Lung (tissue), 11 donors: ENCODE measurements at regions not wholly inside any gene's neighbourhood (a gene's known extent, or its start where the extent isn't known, plus 50 kb on each side); places are given as distances from the start of the nearest gene placed in this dataset.

Experiments
- ATAC-seq: fragments of 200-7000 bp; cut with Tn5 transposase; one replicate; pipeline ENCODE4 v1.9.1; 2020; ENCODE audit warnings: moderate number of reproducible peaks; ENCODE audit not compliant: insufficient read depth, low FRiP score
- DNase-seq, 3 donors: peaks; one replicate each; pipeline ENCODE4 v3.0.0-alpha.2; 2013 to 2017
- H3K27ac ChIP-seq, 2 donors: one replicate each; pipeline ENCODE4 v1.5.1; 2013; ENCODE audit warnings: mild to moderate bottlenecking in 2 of 2, moderate library complexity in 2 of 2, control low read depth in 1 of 2, inconsistent platforms in 1 of 2, low read depth in 1 of 2, low read length in 1 of 2
- H3K27me3 ChIP-seq, 3 donors: one replicate each; pipeline ENCODE4 v1.5.1; 2013; ENCODE audit warnings: low read length in 2 of 3; ENCODE audit not compliant: control insufficient read depth in 3 of 3, insufficient read depth in 3 of 3
- H3K36me3 ChIP-seq, 4 donors: one replicate each; pipeline ENCODE4 v1.5.1; 2013; ENCODE audit warnings: low read length in 4 of 4, mild to moderate bottlenecking in 1 of 4, moderate library complexity in 1 of 4; ENCODE audit not compliant: control insufficient read depth in 4 of 4, insufficient read depth in 4 of 4
- H3K4me1 ChIP-seq, 5 donors: one replicate each; pipeline ENCODE4 v1.5.1; 2013; ENCODE audit warnings: low read length in 5 of 5, mild to moderate bottlenecking in 2 of 5, moderate library complexity in 1 of 5; ENCODE audit not compliant: control insufficient read depth in 5 of 5, insufficient read depth in 5 of 5
- H3K4me3 ChIP-seq: one replicate; pipeline ENCODE4 v1.5.1; 2013; ENCODE audit warnings: mild to moderate bottlenecking, control low read depth, moderate library complexity
- H3K9ac ChIP-seq, 2 donors: one replicate each; pipeline ENCODE4 v1.5.1; 2013; ENCODE audit warnings: low read length in 2 of 2, control low read depth in 1 of 2; ENCODE audit not compliant: insufficient read depth in 1 of 2
- H3K9me3 ChIP-seq, 4 donors: one replicate each; pipeline ENCODE4 v1.5.1; 2013; ENCODE audit warnings: low read length in 3 of 4, mild to moderate bottlenecking in 1 of 4, moderate library complexity in 1 of 4; ENCODE audit not compliant: control insufficient read depth in 4 of 4, insufficient read depth in 3 of 4
- CTCF ChIP-seq: IDR thresholded peaks from 2 replicates; pipeline ENCODE4 v1.5.1; 2012; ENCODE audit warnings: mild to moderate bottlenecking; ENCODE audit errors: control extremely low read depth, extremely low read depth
- WGBS, 2 donors: extraction: QIAGEN DNeasy Blood & Tissue Kit; methylation state at CpG; one replicate each; pipeline ENCODE4 v1.1.7; 2013; 5-methylcytosine and 5-hydroxymethylcytosine counted together
- donor health status: control.
- donor health status: control.
- donor health status: Bipolar disorder and iron deficiency.
- donor health status: healthy.
- donor health status: DM: yes; HTN: yes; CAD: no.

DNA sequence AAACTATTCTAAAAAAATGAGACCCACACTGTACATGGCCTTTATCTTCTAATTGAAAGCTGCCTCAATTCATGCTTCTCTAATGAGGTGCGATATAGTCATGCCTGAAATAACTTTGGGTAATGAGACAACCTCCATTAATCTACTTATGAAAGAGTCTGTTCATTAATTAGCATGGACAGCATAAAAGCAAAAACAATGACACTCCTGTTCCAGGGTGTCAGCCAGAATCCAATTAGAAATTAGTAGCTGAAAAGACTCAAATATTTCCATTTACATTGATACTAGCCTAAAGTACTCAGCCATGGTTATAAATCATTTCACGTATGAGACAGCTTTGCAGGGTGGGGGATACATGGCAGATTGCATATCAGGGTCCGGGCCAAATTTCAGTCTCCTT is 288.7 kb downstream of the AKAIN1 start:
- no peaks in the 10 kb centered on the region for H3K27me3 ChIP-seq
- WGBS, 2 donors, result 75 to 77% methylated on average over 3 of the region's 3 CpGs
- no peak overlapping the region for H3K27ac ChIP-seq
- TF ChIP-seq CTCF, result no peak
- DNase-seq, result no peak
- no peak for ATAC-seq
- H3K9me3 ChIP-seq, result peaks cover 0 to 3% (median 0%) of the 10 kb centered on the region in 4 donors
- H3K4me3 ChIP-seq, result no peak overlapping the region
- H3K36me3 ChIP-seq, result no peaks in the 10 kb centered on the region
- no peaks in the 10 kb centered on the region for H3K4me1 ChIP-seq
- H3K9ac ChIP-seq, result no peak overlapping the region

DNA sequence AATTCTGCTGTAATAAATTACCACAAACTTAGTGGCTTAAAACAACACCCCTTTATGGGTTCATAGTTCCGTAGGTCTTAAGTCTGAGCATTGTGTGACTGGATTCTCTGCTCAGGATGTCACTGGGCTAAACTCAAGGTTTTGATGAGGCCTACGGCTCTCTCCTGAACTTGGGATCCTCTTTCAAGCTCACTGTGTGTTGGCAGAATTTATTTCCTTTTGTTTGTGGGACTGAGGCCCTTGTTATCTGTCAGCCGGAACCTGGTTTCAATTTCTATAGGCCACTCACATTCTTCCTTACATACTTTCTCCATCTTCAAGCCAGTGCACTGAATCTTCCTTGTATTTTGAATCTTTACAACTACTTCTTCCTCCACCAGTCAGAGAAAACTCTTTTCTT is 290.2 kb downstream of the AKAIN1 start:
- H3K36me3 ChIP-seq, result no peaks in the 10 kb centered on the region
- no peak overlapping the region for H3K27ac ChIP-seq
- H3K9ac ChIP-seq, result no peak overlapping the region
- WGBS, 2 donors, result 78% methylated on average over 3 of the region's 3 CpGs
- TF ChIP-seq CTCF, result no peak
- no peaks in the 10 kb centered on the region for H3K4me1 ChIP-seq
- ATAC-seq, result no peak
- H3K27me3 ChIP-seq, result no peaks in the 10 kb centered on the region
- no peak overlapping the region for H3K4me3 ChIP-seq
- peaks cover 0 to 3% (median 0%) of the 10 kb centered on the region in 4 donors for H3K9me3 ChIP-seq
- no peak for DNase-seq

GRCh38 chr18:4888251-4889040 is 308.6 kb downstream of the AKAIN1 start:
- Histone ChIP-seq H3K4me3 (no peak overlapping the region), H3K9ac (no peak overlapping the region), H3K36me3 (no peaks in the 10 kb centered on the region), H3K27me3 (no peaks in the 10 kb centered on the region), H3K4me1 (no peaks in the 10 kb centered on the region), H3K27ac (no peak overlapping the region), H3K9me3 (peaks cover 0 to 15% (median 6%) of the 10 kb centered on the region in 4 donors)
- WGBS, 2 donors, result 43 to 55% methylated on average over 6 of the region's 6 CpGs
- no peak for TF ChIP-seq CTCF
- ATAC-seq (no peak), DNase-seq (no peak)
